ENCODE measurements at regions not wholly inside any gene's neighbourhood (a gene's known extent, or its start where the extent isn't known, plus 50 kb on each side); places are given as distances from the start of the nearest gene placed in this dataset.
"Not testable (repeated sequence)": the region's sequence is repeated elsewhere in the genome, so short reads cannot be mapped to it uniquely, and the experiment has no call there.

DNA sequence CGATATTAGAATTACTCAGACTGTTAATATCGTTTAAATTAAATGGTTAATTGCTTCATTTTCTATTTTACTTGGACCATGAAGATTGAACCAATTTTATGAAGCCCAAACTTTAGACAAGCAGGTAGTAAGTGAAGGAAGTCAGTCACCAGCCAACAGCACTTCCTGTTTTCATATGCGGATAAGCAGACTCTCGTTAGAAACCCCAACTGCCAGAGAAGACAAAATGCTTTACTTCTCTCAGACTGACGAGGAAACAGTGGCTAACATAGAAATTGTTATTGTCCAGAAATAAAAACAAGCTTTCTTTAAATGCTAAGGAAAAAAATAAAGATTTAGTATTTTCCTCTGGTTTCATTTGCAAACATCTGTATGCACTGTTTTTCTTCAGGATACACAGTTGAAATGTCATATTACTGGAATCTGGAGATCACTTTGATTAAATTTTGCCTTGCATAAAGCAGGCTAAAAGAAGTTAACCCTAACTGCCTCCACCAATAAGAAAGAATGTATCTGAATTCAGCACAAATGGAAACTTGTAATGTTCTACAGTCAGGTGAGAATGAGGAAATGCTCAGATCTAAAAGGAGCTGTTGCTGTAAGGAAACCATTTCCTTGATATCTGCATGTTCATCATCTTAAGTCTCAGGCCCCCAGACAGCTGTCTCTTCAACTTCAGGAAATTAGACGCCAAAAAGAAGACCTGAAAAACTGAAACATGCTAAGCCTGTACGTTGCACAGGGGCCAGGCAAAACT is 129.8 kb upstream of the SAMSN1 start:
- DNase-seq = no peak

DNA sequence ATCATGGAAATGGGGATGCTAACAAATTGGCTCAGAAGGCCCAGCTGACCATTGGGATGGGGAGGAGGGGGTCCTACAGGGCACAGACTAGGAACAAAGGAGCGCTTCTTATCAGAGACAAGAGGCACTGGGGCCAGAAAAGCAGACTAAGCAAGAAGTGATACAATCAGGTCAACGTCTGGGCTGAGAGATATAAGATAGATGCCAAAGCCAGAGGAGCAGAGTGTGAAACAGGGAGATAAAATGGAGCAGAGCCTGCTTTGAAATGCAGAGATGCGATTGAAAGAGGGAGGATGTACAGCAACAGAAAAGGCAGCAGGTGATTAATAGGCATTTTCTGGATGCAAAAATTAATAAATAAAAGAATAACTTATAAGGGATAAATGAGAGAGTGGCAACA is 127.5 kb upstream of the SAMSN1 start:
- DNase-seq = no peak

DNA sequence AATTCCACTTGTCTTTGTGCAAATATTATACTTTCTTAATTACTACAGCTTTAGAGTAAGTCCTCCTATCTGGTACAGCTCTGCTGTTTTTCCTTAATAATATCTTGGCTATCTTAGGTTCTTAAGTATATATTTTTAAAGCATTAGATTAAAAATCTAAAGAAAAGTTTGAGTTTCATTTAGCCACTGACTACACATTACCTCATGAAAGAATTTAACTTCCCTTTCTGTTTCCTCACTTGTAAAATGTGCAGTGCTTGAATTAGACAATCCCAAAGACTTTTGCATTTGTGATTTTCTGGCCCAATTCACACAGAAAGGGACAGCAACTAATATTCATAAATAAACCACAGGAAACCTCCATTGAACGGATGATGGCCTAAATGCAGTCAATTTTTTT is 126.4 kb upstream of the SAMSN1 start:
- DNase-seq = no peak

DNA sequence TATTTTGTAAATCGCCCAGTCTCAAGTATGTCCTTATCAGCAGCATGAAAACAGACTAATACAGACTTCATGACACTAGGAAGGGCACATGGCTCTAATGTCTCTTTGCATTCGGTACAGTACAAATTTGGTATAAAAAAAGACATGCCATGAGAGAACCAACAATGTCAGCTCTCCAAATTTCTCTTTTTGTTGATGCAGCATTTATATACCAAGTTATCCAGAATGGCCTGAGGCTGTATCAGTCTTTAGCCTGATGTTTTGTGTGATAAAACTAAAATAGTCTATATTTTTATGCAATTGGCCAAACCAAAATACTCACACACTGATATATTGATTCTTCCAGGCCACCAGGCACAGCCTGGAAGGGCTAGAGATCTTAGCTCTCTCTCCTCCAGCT is 124.3 kb upstream of the SAMSN1 start:
- DNase-seq = no peak

DNA sequence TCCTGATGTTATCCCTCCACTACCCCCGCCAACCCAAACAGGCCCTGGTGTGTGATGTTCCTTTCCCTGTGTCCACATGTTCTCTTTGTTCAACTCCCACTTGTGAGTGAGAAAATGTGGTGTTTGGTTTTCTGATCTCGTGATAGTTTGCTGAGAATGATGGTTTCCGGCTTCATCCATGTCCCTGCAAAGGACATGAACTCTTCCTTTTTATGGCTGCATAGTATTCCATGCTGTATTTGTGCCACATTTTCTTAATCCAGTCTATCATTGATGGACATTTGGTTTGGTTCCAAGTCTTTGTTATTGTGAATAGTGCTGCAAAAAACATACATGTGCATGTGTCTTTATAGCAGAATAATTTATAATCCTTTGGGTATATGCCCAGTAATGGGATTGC is 123.0 kb upstream of the SAMSN1 start:
- DNase-seq = not testable (repeated sequence)

DNA sequence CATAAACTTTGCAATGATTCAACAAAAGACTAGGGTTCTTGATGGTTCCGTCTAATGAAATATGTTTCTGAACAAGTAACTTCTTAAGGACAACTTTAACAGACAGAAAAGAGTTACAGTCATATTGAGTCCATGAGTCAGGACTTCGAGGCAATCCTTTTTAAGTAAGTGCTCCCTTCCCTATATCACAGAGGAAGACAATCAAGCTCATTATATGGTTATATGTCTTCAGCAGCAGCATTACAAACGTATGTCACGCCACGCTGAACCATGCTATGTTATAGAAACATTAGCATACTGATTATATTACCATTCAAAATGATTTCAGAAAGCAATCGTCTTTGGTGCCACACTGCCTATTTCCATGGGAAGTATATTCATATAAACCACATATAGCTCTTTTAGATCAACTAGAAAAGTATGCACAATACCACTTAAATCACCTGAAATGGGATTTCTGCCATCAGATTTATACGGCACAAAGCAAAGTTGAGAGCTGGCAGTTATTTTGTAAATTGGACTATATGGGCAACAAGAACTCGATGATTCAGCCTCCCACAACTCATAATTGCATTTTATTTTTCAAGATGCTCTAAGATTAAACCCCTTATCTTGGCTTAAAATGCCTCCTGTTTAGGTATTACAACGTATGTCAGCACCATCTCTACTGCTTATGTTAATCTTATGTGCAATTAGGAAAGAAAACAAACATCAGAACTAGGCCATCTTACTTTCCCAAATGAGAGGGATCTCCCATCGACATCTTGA is 111.3 kb upstream of the SAMSN1 start:
- no peak for DNase-seq

DNA sequence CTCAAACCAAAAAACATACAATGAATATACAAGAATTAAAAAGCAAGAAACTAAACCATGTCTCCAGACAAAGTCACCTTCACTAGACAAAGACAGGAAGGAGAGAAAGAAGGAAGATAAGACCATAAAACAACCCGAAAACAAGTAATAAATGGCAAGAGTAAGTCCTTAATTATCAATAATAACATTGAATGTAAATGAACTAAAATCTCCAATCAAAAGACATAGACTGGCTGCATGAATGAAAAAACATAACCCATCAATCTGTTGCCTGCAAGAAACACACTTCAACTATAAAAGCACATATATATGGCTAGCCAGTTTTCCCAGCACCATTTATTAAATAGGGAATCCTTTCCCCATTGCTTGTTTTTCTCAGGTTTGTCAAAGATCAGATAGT is 100.8 kb upstream of the SAMSN1 start:
- no peak for DNase-seq

DNA sequence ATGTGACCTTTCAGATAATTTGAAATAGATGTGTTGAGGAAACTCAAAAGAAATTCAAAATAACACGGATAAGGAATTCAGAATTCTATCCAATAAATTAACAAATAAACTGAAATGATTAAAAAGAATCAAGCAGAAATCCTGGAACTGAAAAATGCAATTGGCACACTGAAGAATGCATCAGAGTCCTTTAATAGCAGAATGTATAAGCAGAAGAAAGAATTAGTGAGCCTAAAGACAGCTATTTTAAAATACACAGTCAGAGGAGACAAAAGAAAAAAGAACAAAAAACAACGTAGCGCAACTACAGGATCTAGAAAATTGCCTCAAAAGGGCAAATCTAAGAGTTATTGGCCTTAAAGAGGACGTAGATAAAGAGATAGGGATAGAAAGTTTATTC is 99.6 kb upstream of the SAMSN1 start:
- DNase-seq = no peak

DNA sequence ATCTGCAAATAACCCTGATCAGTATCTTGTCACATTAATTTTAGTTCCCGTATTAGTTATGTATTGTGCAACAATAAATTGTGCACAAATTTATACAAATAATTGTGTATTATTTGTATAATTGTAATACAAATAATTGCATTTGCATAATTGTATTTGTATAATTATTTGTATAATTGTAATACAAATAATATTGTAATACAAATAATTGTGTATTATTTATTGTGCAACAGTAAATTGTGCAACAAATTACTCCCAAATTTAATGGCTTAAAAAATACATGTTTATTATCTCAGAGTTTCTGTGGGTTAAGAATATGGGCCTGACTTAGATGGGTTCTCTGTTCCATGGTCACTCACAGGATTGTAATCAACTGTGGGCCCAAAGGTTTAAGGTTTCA is 86.2 kb upstream of the SAMSN1 start:
- DNase-seq = no peak

DNA sequence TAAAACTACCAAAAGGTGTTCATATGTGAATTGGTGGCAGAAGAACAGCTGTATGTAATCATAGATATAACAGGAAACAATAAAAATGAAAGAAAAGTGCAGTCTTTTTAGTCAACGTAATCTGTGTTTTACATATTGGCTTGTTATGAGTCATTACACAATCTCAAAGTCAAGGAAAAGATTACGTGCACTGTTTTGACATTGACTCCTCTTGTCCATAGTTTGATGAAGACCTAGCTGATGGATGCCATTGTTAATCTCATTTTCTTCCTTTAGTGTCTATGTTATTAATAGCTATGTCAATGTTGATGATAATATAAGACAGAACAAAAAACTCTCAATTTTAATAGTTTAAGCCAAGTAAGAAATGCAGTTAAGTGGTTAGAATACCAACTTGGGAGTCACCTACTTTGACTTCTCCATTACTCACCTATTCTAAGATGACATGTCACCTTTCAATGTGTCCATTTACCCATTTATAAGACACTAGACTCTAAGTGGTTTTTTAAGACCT is 84.5 kb upstream of the SAMSN1 start:
- no peak for DNase-seq

DNA sequence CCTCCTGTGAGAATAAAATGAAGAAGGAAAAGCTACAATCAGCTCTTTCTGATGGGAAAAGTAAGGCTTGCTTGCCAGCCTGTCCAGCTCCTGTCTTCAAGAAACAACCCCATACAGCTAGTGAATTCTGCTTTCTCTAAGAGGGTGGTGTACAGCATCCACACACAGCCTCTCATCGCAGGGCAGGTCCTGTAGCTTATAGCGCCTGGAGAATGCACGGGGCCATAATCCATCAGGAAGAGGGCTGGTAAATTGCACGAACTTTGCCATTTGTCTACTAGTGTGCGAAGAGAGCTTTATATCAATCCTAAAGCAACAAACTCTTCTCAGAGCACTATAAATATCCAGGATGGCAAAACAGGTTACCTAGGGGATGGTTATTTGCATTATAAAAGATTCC is 83.3 kb upstream of the SAMSN1 start:
- no peak for DNase-seq

DNA sequence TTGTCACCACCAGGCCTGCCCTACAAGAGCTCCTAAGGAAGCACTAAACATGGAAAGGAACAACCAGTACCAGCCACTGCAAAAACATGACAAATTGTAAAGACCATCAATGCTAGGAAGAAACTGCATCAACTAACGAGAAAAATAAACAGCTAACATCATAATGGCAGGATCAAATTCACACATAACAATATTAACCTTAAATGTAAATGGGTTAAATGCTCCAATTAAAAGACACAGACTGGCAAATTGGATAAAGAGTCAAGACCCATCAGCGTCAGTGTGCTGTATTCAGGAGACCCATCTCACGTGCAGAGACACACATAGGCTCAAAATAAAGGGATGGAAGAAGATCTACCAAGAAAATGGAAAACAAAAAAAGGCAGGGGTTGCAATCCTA is 77.0 kb upstream of the SAMSN1 start:
- DNase-seq = not testable (repeated sequence)

DNA sequence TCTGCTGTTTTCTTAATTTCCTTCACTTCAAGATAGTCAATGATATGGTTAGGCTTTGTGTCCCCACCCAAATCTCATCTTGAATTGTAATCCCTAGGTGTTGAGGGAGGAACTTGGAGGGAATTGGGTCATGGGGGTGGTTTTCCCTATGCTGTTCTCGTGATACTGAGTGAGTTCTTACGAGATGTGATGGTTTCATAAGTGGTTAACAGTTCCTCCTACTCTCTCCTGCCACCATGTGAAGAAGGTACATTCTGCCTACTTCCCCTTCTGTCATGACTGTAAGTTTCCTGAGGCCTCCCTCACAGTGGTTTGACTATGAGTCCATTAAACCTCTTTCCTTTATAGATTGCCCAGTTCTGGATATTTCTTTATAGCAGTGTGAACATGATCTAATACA is 74.0 kb upstream of the SAMSN1 start:
- no peak for DNase-seq

DNA sequence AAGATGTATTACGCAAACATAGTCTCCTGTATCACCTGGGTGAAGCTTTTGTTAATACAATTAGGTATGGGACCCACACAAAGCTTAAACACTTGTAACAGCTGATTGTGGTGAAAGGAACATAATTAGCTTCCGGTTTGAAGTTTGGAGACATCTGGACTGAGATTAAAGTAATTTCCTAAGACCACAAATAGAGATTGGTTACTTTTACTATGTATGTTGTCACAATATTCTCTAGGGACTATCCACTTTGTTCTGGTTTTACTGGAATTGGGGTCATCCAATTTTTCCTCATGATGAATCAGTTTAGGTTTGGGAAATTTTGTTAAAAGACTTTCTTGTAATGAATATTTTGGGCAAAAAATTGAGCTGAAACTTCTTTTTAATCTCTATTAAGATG is 71.8 kb upstream of the SAMSN1 start:
- DNase-seq = no peak

DNA sequence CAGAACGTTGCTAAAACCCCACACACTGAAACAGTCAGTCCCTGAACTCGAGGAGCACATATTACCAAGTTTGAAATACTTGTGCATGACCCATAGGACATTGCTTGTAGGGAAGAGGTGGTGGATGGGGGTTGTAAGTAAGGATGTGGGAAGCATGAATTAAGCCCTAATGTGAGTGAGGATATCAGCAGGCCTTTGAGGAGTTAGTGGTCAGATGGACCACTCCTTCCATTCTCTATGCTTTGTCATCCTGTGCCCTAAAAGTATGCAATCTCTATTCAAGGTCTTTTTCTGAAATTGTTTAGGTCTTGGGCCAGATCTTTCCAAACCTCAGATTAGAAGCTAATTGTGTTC is 70.9 kb upstream of the SAMSN1 start:
- no peak for DNase-seq

DNA sequence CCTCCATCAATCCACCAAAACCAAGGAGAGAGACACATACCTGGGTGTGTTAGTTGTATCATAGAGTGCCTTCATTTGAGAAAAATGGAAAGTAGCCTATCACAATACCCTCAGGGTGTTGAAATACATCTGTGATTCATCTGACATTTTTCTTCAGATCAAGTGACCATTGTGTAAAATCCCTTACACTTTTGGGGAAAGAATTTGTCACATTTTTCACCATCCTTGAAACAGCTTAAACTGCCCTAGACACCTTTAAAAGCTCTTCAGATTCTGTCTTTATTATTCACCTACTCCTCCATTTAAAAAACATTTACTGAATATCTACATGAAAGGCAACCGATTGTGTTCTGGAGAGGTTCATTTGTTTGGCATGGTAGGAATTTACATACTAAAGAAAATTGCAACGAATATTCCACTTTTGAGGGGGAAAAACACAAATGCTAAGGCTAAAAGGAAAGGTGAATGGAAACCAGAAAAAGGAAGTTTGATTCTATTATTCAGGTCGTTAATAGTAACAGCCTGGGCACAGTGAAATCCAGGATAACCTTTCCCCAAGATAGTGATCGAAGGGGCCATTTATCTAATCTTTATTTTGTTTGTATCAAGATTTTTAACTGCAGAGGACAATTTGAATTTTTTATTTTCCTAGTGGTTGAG is 70.4 kb upstream of the SAMSN1 start:
- DNase-seq = no peak

DNA sequence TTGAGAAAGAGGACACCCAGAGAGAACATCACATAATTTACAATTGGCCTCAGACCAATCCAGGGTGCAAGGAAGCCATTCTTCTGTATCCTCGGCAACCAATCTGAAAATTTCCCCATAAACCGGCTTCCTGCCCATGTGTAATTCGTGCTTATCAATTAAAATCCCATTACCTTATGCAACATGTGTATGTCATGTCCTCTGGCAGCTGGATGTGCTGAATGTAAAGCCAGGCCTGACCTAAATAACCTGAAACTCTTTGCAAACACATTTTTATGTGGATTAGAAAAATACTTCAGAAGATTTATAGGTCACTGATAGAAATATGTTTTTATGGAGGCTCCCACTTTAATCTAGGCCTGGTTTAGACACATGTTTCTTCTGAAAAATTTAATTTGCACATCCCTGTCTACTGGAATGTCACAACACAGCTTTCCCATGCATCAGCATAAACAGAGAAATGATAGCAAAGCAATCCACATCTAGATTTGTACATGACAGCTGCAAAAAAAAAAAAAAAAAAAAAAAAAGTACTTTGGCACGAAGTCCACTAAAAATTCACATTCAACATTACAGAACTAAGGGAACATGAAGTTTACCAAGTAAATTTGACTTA is 69.4 kb upstream of the SAMSN1 start:
- no peak for DNase-seq

DNA sequence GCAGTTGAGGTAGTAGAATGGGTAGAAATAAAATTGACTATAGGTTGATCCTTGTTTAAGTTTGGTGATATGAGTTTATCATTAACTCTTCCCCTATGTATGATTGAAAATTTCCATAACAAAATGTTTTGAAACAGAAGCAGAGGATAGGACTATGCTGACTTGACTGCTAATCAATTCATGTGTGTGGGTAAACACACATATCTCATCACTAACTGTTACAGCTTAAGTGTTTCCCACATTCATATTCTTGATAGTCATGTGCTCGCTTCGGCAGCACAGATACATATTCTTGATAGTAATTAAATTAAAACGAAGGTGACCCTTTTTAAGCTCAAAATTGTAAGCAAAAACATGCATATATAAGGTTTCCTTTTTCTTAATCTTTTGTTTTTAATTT is 68.2 kb upstream of the SAMSN1 start:
- DNase-seq = no peak

DNA sequence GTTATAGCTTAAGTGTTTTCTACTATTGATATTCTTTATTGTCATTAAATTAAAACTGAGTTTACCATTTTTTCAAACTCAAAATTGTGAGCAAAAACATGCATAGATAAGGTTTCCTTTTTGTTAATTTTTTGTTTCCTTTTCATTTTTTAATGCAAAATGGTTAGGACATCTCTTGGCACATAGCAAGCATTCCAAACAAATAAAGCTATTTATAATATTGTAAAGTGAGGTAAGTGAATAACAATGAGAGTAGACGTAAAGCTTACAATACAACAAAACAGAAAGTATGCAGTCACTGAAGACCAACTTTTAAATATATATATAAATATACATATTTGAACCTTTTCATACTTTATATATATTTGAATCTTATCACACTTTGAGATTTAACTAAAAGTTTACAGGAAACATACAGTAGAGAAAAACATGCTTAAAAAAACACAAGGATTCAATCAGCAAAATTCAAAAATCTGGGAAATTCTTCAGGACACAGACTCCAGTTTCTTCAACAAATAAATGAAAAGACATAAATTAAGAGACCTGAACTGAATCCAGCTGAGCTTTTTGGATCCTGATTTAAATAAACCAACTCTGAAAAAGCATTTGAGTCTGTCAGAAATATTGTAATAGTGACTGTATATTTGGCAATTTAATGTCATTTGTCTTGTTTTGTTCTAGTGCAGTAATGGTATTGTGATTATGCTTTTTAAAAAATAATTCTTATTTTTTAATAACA is 67.5 kb upstream of the SAMSN1 start:
- DNase-seq = no peak

DNA sequence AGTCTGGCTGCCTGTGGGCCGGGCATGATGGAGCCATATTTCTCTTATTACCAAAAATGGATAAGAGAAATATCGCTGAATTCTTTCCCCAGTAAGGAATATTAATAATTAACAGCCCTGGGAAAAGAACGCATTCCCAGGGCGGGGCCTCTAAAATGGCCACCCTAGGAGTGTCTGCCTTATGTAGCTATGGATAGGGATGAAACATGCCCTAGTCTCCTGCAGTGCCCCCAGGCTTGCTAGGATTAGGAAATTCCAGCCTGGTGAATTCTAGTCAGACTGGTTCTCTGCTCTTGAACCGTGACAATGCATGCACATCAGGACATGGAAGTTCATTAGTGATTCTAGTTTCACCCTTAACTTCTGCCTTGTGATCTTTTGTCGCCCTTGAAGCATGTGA is 64.0 kb upstream of the SAMSN1 start:
- not testable (repeated sequence) for DNase-seq

DNA sequence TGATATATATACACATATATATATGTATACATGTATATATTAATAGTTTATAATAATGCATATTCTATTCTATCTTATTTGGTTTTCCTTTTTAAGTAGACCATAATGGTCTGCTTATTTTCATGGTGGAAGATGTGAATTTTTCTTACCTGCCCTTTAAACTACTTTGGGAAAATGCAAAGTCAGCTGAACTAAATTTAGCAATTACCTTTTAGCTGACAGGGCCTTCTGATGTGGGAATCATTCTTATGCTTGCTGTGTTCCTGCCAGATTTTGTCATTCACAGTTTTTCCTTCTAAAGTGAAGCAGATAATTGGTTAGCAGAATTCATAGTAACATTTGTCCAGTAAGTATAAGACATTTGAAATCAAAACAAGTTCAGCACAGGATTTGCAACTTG is 63.2 kb upstream of the SAMSN1 start:
- no peak for DNase-seq

DNA sequence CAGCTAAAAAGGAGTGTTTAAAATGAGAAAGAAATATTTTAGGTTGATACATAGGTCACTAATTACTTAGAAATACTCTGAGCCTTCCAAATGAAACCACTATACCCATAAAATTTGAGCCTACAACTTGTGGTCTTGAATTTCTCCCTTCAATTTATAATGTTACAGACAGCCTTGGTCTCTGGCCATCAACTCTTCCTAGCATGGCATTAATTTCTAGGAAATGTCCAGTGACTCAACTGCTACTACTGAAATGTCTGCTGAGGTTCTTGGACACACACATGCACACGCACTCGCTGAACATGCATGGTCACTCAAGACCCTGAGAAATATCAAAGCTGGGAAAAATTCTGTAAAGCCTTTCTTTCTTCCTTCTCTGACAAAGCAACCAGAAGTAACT is 61.1 kb upstream of the SAMSN1 start:
- DNase-seq = no peak

DNA sequence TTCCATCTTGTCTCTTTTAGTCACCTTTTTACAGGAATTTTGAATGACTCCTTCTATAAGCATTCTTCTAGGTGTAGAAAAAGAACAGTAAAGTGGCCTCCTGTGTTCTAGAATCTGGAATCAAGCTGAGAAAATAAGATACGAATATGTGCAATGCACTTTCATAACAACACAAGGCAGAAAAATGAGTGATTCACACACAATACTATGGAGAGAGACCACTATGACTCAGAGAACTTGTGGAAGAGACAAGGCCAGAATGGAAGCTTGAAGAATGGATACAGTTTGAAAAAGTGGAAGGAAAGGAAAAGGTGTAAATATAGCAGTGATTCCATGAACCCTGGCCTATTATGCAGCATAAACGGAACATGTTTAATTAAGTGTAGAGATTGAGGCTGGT is 57.1 kb upstream of the SAMSN1 start:
- no peak for DNase-seq
